T1000 (cell line): ENCODE measurements at regions not wholly inside any gene's neighbourhood (a gene's known extent, or its start where the extent isn't known, plus 50 kb on each side); places are given as distances from the start of the nearest gene placed in this dataset.

Source experiments
- DNase-seq: peaks from one replicate; lab custom pipeline; 2025; ENCODE audit warnings: mixed read lengths; lab: John Stamatoyannopoulos, UW

DNA sequence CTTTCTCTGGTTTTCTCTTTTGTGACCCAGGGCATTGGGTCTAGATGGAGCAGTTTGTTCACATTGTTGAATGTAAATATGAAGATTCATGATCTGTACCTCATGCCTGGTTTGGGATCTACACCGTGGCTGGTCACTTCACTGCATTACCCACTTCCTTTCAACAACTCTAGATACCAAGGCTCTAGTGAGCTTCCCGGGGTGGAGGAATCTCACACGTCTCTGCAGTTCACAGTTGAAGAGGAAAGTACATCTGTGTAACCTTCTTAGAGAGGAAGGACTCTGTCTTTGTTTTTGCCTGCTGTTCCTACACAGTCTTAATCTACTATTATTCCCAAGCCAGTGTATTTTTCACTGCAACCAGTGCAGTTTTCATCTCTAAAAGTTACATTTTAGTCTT, 574.8 kb downstream of the MBD2 start:
- no peak for DNase-seq

DNA sequence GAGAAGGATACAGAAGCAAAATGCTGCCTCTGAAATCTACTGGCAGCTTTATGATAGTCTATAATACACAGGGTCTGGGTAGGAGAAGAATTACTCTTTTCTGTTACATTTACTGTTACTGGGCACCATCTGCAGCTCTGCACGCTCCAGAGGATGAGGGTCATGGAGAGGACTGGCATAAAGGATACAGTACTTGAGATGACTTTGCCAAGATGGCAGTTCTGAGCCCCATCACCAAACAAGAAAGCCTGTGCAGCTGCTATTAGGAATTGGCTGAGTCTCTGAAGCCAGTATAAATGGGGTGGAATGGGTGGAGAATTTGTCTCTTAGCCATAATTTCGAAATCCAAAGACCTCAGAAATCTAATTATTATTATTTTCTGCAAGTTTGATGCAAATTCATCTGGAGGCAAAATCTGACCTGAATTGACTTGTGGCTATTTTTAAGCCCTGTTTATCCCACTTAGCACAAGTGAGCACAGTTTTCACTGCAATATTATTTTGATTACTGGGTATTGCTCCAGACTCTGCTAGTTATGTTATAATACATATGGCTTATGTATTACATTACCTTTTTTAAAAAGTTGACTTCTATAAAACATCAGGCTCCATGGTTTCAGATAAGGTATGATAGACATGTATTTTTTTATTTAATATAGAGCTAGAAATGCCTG, 579.5 kb downstream of the MBD2 start:
- no peak for DNase-seq

GRCh38 chr18:53639687-53640086, 584.8 kb downstream of the MBD2 start:
- no peak for DNase-seq

- no peak for DNase-seq
These were observed 595.1 kb downstream of the MBD2 start for GRCh38 chr18:53629337-53629736.

- no peak for DNase-seq
These were observed 598.4 kb downstream of the MBD2 start for GRCh38 chr18:53625997-53626599.

- DNase-seq, result no peak
These were observed 613.5 kb downstream of the MBD2 start for GRCh38 chr18:53610957-53611356.

GRCh38 chr18:53606792-53607191, 617.7 kb downstream of the MBD2 start:
- DNase-seq, result no peak

DNA sequence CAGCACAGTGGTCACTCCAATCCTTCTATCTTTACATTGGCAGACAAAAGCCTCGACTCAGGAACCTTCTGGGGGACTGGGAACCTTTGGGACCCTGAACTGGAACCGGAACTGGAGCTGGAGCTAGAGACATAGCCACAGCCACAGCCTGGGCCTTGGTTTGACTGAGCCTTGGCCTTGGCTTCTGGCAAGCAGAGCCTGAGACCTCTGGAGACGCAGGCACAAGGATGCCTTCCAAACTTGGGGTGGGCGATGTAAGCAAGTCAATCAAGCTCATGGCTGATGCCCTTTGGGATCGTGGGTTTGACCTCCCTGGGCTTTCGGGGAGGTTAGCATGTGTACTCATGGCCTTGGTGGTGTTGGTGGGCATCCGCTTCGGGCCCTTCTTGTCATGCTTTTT, 619.3 kb downstream of the MBD2 start:
- DNase-seq, result no peak

- no peak for DNase-seq
These were observed 621.2 kb downstream of the MBD2 start for GRCh38 chr18:53603276-53603675.

GRCh38 chr18:53601344-53601743, 623.1 kb downstream of the MBD2 start:
- DNase-seq, result no peak

- no peak for DNase-seq
These were observed 637.5 kb downstream of the MBD2 start for GRCh38 chr18:53586923-53587322.
